ENCODE measurements at regions not wholly inside any gene's neighbourhood (a gene's known extent, or its start where the extent isn't known, plus 50 kb on each side); places are given as distances from the start of the nearest gene placed in this dataset.

DNA sequence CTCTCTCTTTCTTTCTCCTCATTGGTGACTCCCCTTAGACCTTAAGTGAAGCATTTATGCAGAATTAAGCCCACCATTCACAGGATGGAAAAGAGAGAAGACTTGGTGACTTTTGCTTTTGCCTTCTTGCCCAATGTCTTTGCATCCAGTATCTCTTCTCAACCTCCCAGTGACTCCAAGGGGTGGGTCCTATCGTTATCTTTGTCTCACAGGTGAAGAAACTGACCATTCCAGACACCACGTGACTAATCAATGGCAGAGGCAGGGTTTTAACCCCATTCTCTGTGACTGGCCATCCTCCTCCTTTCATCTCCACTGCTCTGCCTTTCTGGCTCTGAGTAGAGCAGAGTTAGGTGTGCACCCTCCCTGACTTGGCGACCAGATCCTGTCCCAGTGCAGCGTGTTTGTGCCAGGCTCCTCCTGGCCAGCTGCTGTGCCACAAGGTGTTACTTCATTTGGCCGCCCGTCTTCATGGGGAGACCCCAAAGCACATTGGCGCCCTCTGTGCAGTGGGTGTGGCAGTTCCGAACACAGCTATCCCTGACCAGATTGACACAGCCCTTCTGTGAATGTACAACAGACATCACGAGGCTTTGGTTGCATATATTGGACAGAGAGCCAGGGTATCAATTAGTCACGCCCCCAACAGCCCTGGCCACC, 501.3 kb downstream of the CD83 start:
- no peak for TF ChIP-seq CTCF (IDR thresholded peaks at IDR 0.05 in 4 of 5, conservative IDR thresholded peaks at IDR 0.05 in 1 of 5)
- no peak for TF ChIP-seq POLR2A (IDR thresholded peaks at IDR 0.05)
